Stimulated activated naive CD8-positive, alpha-beta T cell treated with anti-CD3 and anti-CD28 coated beads, Interleukin-15, amount 100 ng/mL, for 72 hours (primary cell): ENCODE measurements at regions not wholly inside any gene's neighbourhood (a gene's known extent, or its start where the extent isn't known, plus 50 kb on each side); places are given as distances from the start of the nearest gene placed in this dataset.

Experiments used
- ATAC-seq: fragments of 150-1000 bp; cut with Tn5 transposase; 2 replicates; pipeline ENCODE4 v1.10.0; 2021; ENCODE audit warnings: mild to moderate bottlenecking, moderate library complexity
- DNase-seq, 2 donors: peaks; one replicate each; pipeline ENCODE4 v3.0.0; 2021 to 2022
- H3K27ac Mint-ChIP-seq, 2 donors: one replicate each; pipeline ENCODE4 v1.8.0; 2022; ENCODE audit warnings: mild to moderate bottlenecking in 2 of 2, mixed read lengths in 2 of 2, moderate library complexity in 2 of 2
- H3K27me3 Mint-ChIP-seq: one replicate; pipeline ENCODE4 v1.8.0; 2022; ENCODE audit warnings: mixed read lengths
- H3K4me1 Mint-ChIP-seq: one replicate; pipeline ENCODE4 v1.8.0; 2022; ENCODE audit warnings: mild to moderate bottlenecking, mixed read lengths
- H3K4me3 Mint-ChIP-seq, 2 donors: one replicate each; pipeline ENCODE4 v1.8.0; 2022; ENCODE audit warnings: mild to moderate bottlenecking in 2 of 2, mixed read lengths in 2 of 2, moderate library complexity in 1 of 2
- H3K9me3 Mint-ChIP-seq, 2 donors: one replicate each; pipeline ENCODE4 v1.8.0; 2022; ENCODE audit warnings: mixed read lengths in 2 of 2

DNA sequence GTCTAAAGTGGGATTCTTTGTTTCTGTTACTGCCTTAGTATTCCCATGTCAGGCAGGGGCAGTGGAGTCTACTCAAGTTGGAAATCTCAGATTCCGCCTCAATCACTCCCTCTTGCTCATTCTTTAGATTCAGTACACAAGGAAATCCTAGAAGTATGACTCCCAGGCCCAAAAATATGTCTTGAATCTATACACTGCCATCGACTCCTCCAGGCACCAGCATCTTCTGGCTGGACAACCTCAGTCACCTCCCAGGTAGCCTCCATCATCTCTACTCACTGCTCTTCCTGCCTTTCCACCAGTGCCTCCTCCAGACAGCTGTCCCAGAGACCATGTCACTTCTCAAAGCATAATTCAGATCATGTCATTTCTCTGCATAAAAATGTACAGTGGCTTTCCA, 329.9 kb downstream of the CDC5L start:
- no peak overlapping the region for H3K4me3 Mint-ChIP-seq
- no peaks in the 10 kb centered on the region for H3K4me1 Mint-ChIP-seq
- DNase-seq (no peak), ATAC-seq (no peak)
- no peaks in the 10 kb centered on the region for H3K27me3 Mint-ChIP-seq
- no peaks in the 10 kb centered on the region for H3K9me3 Mint-ChIP-seq
- no peak overlapping the region for H3K27ac Mint-ChIP-seq

DNA sequence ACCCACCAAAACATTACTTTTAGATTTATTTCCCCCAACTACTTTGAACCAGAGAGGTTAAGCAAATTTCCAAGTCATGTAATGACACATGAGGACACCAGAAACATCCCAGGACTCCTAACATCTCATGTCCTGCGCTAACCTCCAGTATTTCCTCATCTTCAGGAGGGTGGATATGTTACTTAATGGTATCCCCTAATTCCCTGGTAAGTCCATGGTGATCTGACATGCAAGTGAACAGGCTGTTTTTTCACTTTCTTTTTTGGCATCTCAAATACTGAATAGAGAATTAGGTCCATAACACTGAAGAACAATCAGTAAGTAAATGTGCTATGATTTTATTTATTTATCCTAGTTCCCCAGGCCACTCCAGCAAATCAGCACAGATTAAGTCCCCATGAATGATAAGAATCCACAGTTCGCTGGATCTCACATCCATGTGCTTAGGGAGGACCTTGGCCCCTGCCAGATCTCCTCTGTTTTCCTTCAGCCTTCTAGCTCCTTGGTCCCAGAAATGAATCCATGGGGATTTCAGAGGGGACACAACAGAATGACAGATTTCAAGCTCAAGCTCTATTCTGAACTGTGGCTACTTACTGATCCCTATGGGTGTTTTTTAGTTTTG, 334.6 kb downstream of the CDC5L start:
- no peaks in the 10 kb centered on the region for H3K27me3 Mint-ChIP-seq
- H3K4me1 Mint-ChIP-seq: no peaks in the 10 kb centered on the region
- H3K4me3 Mint-ChIP-seq: no peak overlapping the region
- no peaks in the 10 kb centered on the region for H3K9me3 Mint-ChIP-seq
- DNase-seq: no peak
- ATAC-seq: no peak
- H3K27ac Mint-ChIP-seq: no peak overlapping the region

DNA sequence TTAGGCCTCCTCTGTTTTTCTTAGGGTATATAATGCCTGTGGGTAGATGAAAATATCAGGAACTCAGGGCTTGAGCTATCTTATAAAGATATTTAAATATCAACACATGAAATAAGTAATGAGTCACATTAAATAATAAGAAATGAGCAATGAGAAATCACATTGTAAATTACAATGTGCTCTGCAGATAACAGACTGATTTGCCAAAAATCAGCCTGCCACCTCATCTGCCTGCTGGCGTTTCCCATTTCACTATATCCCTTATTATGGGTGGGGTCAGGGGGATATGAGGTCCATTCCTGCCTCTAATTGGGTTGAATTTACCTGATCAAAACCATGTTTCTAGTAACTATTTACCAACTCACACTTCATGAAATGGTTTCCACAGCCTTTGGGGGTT, 335.2 kb downstream of the CDC5L start:
- Mint-ChIP-seq H3K9me3 (no peaks in the 10 kb centered on the region), H3K27ac (no peak overlapping the region), H3K4me3 (no peak overlapping the region), H3K27me3 (no peaks in the 10 kb centered on the region), H3K4me1 (no peaks in the 10 kb centered on the region)
- no peak for DNase-seq
- ATAC-seq: no peak

DNA sequence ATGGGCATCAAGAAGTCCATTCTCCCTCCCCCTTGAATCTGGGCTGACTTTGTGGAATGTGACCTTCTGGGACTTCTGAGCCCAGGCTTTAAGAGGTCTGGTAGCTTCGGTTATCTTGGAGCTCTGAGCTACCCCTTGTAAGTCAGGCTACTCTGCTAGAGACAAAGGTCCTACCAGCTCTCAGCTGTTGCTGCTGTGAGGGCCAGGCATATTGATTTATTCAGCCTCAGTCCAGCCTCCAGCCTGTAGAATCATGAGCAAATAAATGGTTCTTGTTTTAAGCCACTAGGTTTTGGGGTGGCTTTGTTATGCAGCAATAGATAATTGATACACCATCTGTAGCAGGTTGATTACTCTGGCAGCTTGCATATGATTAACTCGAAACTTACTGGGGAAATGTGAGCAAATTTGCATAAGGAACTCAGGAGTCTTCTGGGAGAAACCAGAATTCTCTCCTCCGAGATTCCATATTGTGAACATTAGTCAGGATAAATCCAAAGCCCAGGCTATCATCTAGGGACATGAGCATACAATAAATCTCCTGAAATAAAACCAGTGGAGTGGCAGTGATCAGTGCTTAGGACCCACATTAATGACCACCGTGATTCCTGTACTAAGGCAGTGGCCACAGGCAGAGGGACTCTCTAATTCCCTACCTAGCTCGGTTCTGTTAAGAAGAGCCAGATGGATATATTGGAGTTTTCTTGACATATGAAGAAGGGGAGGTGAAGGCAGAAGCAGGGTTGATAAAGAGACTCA, 336.1 kb downstream of the CDC5L start:
- H3K4me3 Mint-ChIP-seq: no peak overlapping the region
- H3K9me3 Mint-ChIP-seq: no peaks in the 10 kb centered on the region
- no peak for ATAC-seq
- no peak for DNase-seq
- no peaks in the 10 kb centered on the region for H3K27me3 Mint-ChIP-seq
- peak overlapping the region in 1 of 2 donors; percentile 5 for H3K27ac Mint-ChIP-seq
- H3K4me1 Mint-ChIP-seq: no peaks in the 10 kb centered on the region

DNA sequence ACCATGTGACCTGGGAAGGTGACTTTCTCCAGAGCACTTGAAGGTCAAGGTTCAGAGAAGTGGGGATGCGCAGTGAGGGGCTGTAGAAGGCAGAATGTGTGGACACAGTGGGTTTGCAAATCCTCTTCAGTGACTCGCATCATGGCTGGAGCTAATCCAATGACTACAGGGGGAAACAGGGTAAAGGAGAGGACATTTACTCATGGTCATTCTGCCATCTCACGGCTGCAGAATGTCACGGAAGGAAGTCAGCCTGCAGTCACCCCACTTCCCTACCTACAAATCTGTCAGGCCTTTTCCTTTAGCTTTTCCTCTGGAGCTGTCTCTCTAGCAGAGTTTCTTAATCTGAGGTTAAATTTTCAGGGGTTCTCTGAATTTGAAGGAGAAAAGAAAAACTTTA, 337.6 kb downstream of the CDC5L start:
- Mint-ChIP-seq H3K4me3 (no peak overlapping the region), H3K4me1 (no peaks in the 10 kb centered on the region), H3K27ac (no peak overlapping the region), H3K27me3 (no peaks in the 10 kb centered on the region), H3K9me3 (no peaks in the 10 kb centered on the region)
- DNase-seq: no peak
- no peak for ATAC-seq

DNA sequence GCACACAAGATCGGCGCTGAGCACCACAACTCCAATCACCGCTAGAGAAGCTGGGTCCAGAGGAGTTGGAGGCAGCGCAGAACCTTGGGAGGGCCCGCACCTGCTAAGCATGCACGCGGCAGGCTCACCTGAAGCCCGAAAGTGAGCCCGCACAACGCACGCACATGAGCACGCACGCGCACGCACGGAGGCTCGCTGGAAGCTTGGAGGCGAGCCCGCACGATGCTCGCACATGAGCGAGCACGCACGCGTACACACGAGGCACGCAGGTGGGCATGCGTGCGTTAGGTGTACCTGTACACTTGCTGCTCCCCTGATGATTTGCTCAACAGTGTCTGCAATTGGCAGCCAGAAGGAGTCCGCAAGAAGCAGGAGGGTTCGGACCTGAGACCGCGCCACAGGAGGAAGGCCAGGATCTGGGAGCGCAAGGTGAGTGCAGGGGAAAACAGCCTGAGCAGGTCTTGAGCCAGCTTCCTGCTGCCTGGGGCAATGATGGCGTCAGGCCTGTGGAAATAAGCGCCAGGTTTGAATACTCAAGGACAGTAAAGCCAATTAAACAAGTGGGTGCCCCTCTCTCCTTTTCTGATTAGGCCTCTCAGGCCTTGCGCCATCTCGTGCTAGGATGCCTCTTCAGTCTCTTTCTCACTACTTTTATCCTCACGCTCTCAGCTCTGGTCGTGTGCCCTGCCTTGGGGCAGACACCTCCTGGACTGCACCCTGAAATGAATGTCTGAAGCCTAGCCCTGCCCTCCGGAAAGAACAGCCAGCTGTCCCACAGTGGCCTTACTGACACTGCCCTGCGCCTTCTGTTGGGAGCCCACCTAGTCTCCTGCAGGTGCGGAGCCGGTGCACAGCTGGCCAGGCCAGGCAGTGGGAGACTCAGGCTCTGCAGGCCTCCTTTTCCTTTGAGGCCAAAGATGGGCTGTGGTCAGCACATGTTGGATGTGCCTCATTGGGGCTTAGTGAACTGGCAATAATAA, 340.4 kb downstream of the CDC5L start:
- Mint-ChIP-seq H3K9me3 (no peaks in the 10 kb centered on the region), H3K4me1 (no peaks in the 10 kb centered on the region), H3K27ac (peak overlapping the region in 1 of 2 donors; percentile 69), H3K4me3 (no peak overlapping the region), H3K27me3 (no peaks in the 10 kb centered on the region)
- ATAC-seq (no peak), DNase-seq (no peak)

DNA sequence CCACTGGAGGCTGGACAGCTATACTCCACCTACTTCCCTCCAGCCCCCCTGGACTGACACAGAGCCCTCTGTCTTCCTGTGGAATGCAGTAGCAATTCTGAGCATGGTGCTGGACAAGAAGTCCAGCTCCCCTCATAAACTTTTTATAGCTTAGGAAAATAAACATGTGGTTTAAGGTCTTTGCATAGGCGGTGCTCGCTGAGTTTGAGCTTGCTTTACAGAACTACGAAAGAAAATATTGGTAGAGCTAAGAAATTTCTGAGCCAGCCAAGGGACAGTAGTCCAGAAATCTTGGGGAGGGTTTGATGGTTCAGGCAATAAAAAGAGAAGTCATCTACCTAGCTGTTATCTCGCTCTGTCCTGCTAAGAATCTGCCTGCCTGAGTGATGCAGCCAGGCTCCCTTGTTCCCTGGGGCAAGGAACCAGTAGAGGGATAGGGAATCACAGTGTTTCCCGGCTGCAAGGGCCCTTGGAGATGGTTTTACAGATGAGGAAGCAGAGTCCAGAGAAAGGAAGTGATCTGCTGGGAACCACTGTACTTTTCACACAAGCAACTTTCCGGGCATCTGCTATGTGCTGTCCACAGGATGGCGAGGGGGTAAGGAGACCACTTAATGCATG, 343.4 kb downstream of the CDC5L start:
- Mint-ChIP-seq H3K27ac (no peak overlapping the region), H3K9me3 (no peaks in the 10 kb centered on the region), H3K4me1 (peaks cover 13% of the 10 kb centered on the region), H3K4me3 (no peak overlapping the region), H3K27me3 (no peaks in the 10 kb centered on the region)
- ATAC-seq (no peak), DNase-seq (no peak)

DNA sequence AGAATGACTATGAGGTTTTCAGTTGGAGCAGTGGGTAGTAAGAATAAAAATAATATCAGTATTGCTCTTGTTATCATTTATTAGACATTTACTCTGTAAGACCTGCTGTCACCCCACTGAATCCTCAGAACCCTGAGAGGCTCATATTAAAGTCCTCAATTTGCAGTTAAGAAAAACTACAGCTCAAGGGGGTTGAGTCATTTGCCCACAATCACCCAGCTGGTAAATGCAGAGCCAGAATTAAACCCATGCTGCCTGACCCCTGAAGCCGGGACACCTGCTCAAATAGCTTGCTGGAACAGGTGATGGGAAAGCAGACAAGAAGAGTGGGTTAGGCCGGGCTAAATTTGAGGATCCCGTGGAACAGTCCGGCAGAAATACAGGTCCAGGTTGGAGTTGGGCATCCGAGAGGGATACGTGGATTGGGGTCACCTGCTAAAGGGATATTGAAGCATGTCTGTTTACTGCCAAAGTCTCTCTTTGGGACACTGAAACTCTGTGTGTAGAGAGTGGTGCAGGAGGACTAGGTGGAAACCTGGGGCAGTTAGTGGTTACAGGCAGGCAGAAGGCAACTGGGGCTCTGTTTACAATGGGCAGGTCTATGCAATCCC, 344.1 kb downstream of the CDC5L start:
- H3K4me3 Mint-ChIP-seq: no peak overlapping the region
- peaks cover 16% of the 10 kb centered on the region for H3K4me1 Mint-ChIP-seq
- no peak overlapping the region for H3K27ac Mint-ChIP-seq
- no peaks in the 10 kb centered on the region for H3K9me3 Mint-ChIP-seq
- H3K27me3 Mint-ChIP-seq: no peaks in the 10 kb centered on the region
- DNase-seq: no peak
- ATAC-seq: no peak

DNA sequence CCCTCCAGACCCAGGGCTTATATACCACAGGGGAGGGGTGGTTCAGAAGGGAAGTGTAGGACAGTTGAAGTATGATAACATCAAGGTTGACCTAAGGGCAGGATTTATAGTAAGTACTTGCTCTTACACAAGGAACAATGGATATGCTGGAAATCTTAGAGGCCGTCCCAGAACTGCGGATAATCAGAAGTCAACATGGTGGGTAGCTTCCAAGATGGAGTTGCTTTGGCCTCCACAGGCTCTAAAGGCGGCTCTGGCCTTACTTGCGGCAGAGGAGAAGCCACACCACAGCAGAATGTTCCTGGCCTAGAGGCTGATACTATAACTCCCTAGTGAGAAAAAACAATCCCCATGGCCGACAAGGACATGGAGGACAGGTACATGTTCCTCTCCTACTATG, 344.7 kb downstream of the CDC5L start:
- DNase-seq (no peak), ATAC-seq (no peak)
- Mint-ChIP-seq H3K27me3 (no peaks in the 10 kb centered on the region), H3K27ac (no peak overlapping the region), H3K9me3 (no peaks in the 10 kb centered on the region), H3K4me1 (peaks cover 16% of the 10 kb centered on the region), H3K4me3 (no peak overlapping the region)

- H3K27ac Mint-ChIP-seq: no peak overlapping the region
- no peak overlapping the region for H3K4me3 Mint-ChIP-seq
- DNase-seq (no peak), ATAC-seq (no peak)
- peaks cover 16% of the 10 kb centered on the region for H3K4me1 Mint-ChIP-seq
- no peaks in the 10 kb centered on the region for H3K9me3 Mint-ChIP-seq
- no peaks in the 10 kb centered on the region for H3K27me3 Mint-ChIP-seq
These were observed 345.6 kb downstream of the CDC5L start for GRCh38 chr6:44733126-44733525.

DNA sequence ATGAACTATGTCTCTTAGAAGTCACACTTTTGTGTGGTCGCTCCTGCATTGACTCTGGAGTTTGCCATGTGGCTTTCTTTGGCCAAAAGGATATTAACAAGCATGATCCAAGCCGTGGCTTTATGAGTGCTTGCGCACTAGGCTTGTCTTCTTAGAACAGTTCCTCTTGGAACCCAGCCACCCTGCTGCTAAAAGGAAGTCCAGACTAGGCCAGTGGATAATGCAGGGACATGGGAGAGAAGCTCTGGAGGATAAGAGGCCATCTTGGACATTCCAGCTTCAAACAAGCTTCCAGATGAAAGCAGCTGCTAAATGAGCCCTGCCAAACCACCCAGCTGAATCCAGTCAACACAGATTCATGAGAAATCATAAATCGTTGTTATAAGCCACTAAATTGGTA, 346.4 kb downstream of the CDC5L start:
- H3K9me3 Mint-ChIP-seq: no peaks in the 10 kb centered on the region
- peaks cover 22% of the 10 kb centered on the region for H3K4me1 Mint-ChIP-seq
- DNase-seq: no peak
- no peak overlapping the region for H3K27ac Mint-ChIP-seq
- no peak overlapping the region for H3K4me3 Mint-ChIP-seq
- ATAC-seq: no peak
- no peaks in the 10 kb centered on the region for H3K27me3 Mint-ChIP-seq

- peak overlapping the region; percentile 7 to 73 for H3K27ac Mint-ChIP-seq
- no peaks in the 10 kb centered on the region for H3K27me3 Mint-ChIP-seq
- peaks cover 23% of the 10 kb centered on the region for H3K4me1 Mint-ChIP-seq
- peak; percentile 39 for ATAC-seq
- DNase-seq: no peak
- H3K9me3 Mint-ChIP-seq: no peaks in the 10 kb centered on the region
- peak overlapping the region; percentile 1 to 53 for H3K4me3 Mint-ChIP-seq
These were observed 347.6 kb downstream of the CDC5L start for GRCh38 chr6:44734886-44735629.

DNA sequence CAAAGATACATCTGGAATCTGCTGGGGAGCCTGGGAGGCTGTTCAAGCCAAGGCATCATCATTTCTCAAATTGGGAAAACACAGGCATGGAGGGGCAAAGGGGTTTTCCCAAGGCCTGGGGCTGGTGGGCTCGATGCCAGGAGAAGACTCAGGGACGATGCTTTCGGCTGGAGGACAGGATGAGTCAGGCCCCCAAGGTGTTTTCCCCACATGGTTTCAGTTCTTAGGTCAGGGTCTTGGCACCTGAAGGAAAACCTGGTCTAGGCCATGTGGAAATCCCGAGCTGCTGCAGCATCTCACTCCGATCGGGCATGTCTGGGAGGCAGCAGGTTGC, 348.1 kb downstream of the CDC5L start:
- no peaks in the 10 kb centered on the region for H3K27me3 Mint-ChIP-seq
- H3K9me3 Mint-ChIP-seq: no peaks in the 10 kb centered on the region
- peak overlapping the region; percentile 7 to 73 for H3K27ac Mint-ChIP-seq
- DNase-seq (peak; percentile 22 to 53), ATAC-seq (peak; percentile 85)
- peaks cover 23% of the 10 kb centered on the region for H3K4me1 Mint-ChIP-seq
- H3K4me3 Mint-ChIP-seq: peak overlapping the region; percentile 1 to 53

DNA sequence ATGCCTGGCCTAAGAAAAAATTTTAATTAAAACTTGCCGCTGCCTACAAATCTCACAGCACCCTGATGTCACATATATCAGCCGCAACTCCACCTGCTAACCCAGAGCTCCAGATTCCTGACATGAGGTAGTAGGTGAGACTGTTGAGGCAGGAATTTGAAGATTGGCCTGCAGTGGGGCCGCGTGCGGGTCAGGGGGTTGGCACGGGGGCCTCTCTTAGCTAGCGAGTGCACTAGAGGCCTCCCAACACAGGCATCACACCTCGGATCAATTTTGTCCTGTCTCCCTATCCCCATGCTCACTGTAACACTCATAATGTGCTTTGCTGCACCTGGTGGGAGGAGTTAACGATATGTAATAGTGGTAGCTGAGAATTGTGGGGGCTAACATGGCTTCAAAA, 349.8 kb downstream of the CDC5L start:
- DNase-seq: no peak
- H3K9me3 Mint-ChIP-seq: no peaks in the 10 kb centered on the region
- H3K4me1 Mint-ChIP-seq: peaks cover 31% of the 10 kb centered on the region
- no peak for ATAC-seq
- H3K27me3 Mint-ChIP-seq: no peaks in the 10 kb centered on the region
- H3K4me3 Mint-ChIP-seq: no peak overlapping the region
- H3K27ac Mint-ChIP-seq: no peak overlapping the region
